WTC11 (cell line): ENCODE measurements at regions not wholly inside any gene's neighbourhood (a gene's known extent, or its start where the extent isn't known, plus 50 kb on each side); places are given as distances from the start of the nearest gene placed in this dataset.

Source experiments
- ATAC-seq: fragments of 200-7000 bp; cut with Tn5 transposase; 2 replicates; pipeline ENCODE4 v1.10.0; 2021; ENCODE audit warnings: mild to moderate bottlenecking, moderate library complexity
- CTCF ChIA-PET: fragments of 300-600 bp; sonication (Branson Sonifier 250); formaldehyde crosslinking; loops from one replicate; lab custom pipeline; 2021; ENCODE audit warnings: antibody characterized with exemption; lab: Charles Lee
- POLR2A ChIA-PET: fragments of 350-600 bp; sonication (Branson Sonifier 250); formaldehyde crosslinking; loops from one replicate; lab custom pipeline; 2021; ENCODE audit warnings: antibody characterized with exemption; lab: Charles Lee
- DNase-seq: peaks from one replicate; pipeline ENCODE4 v3.0.0; 2021; ENCODE audit warnings: low spot score
- H3K27ac Mint-ChIP-seq: 2 replicates; pipeline ENCODE4 v1.8.0; 2021; ENCODE audit warnings: mixed read lengths
- H3K27me3 Mint-ChIP-seq: 2 replicates; pipeline ENCODE4 v1.8.0; 2021; ENCODE audit warnings: low read depth, mild to moderate bottlenecking, moderate library complexity, mixed read lengths
- H3K36me3 Mint-ChIP-seq: 2 replicates; pipeline ENCODE4 v1.8.0; 2021; ENCODE audit warnings: mixed read lengths
- H3K4me1 Mint-ChIP-seq: 2 replicates; pipeline ENCODE4 v1.8.0; 2022; ENCODE audit warnings: mixed read lengths
- H3K4me3 Mint-ChIP-seq: 2 replicates; pipeline ENCODE4 v1.8.0; 2021; ENCODE audit warnings: mild to moderate bottlenecking, moderate library complexity, mixed read lengths
- H3K9me3 Mint-ChIP-seq: 2 replicates; pipeline ENCODE4 v1.8.0; 2021; ENCODE audit warnings: mixed read lengths
- GABPB1 ChIP-seq: sonication (generic); formaldehyde crosslinking; IDR thresholded peaks from 2 replicates; pipeline ENCODE4 v1.8.1; 2023; ENCODE audit warnings: mild to moderate bottlenecking, missing genetic modification reagents
- NFATC4 ChIP-seq: fragments of 250-450 bp; sonication (Bioruptor Pico); IDR thresholded peaks from 2 replicates; pipeline ENCODE4 v1.9.0; 2021; ENCODE audit warnings: mild to moderate bottlenecking
- OVOL2 ChIP-seq: fragments of 250-450 bp; sonication (Bioruptor Pico); IDR thresholded peaks from 2 replicates; pipeline ENCODE4 v1.9.0; 2021; ENCODE audit warnings: mild to moderate bottlenecking, borderline replicate concordance
- RELA ChIP-seq: sonication (generic); formaldehyde crosslinking; IDR thresholded peaks from 2 replicates; pipeline ENCODE4 v1.8.1; 2022; ENCODE audit warnings: missing genetic modification reagents, mild to moderate bottlenecking, borderline replicate concordance
- TEAD1 ChIP-seq: sonication (generic); formaldehyde crosslinking; IDR thresholded peaks from 2 replicates; pipeline ENCODE4 v1.8.0; 2022; ENCODE audit warnings: mild to moderate bottlenecking, missing genetic modification reagents
- ZNF121 ChIP-seq: sonication (generic); formaldehyde crosslinking; IDR thresholded peaks from 2 replicates; pipeline ENCODE4 v1.8.0; 2023; ENCODE audit warnings: missing genetic modification reagents
- ZNF219 ChIP-seq: sonication (generic); formaldehyde crosslinking; IDR thresholded peaks from 2 replicates; pipeline ENCODE4 v1.8.0; 2023; ENCODE audit warnings: missing genetic modification reagents, mild to moderate bottlenecking, borderline replicate concordance
- ZNF317 ChIP-seq: sonication (generic); formaldehyde crosslinking; IDR thresholded peaks from 2 replicates; pipeline ENCODE4 v1.8.1; 2023; ENCODE audit warnings: low read depth, mild to moderate bottlenecking, moderate library complexity, missing genetic modification reagents, borderline replicate concordance
- ZNF671 ChIP-seq: fragments of 250-450 bp; sonication (Bioruptor Pico); IDR thresholded peaks from 2 replicates; pipeline ENCODE4 v1.8.0; 2021; ENCODE audit warnings: mild to moderate bottlenecking
- TF ChIP-seq, protein P1 (sequence below): sonication (generic); formaldehyde crosslinking; IDR thresholded peaks from 2 replicates; pipeline ENCODE4 v1.8.1; 2023; ENCODE audit warnings: mild to moderate bottlenecking, moderate library complexity, missing genetic modification reagents
- TF ChIP-seq, protein P2 (sequence below): sonication (generic); formaldehyde crosslinking; IDR thresholded peaks from 2 replicates; pipeline ENCODE4 v1.8.0; 2022; ENCODE audit warnings: mild to moderate bottlenecking, missing genetic modification reagents
- TF ChIP-seq, protein P3 (sequence below): sonication (generic); formaldehyde crosslinking; IDR thresholded peaks from 2 replicates; pipeline ENCODE4 v1.8.1; 2023; ENCODE audit warnings: mild to moderate bottlenecking, missing genetic modification reagents
- TF ChIP-seq, protein P4 (sequence below): sonication (generic); formaldehyde crosslinking; conservative IDR thresholded peaks from 2 replicates; pipeline ENCODE4 v1.8.1; 2023; ENCODE audit warnings: mild to moderate bottlenecking, low read depth, missing genetic modification reagents, moderate library complexity
- TF ChIP-seq, protein P5 (sequence below): sonication (generic); formaldehyde crosslinking; IDR thresholded peaks from 2 replicates; pipeline ENCODE4 v1.8.0; 2022; ENCODE audit warnings: mild to moderate bottlenecking, missing genetic modification reagents
- TF ChIP-seq, protein P6 (sequence below): sonication (generic); formaldehyde crosslinking; IDR thresholded peaks from 2 replicates; pipeline ENCODE4 v1.8.1; 2023; ENCODE audit warnings: mild to moderate bottlenecking, missing genetic modification reagents, moderate library complexity
- TF ChIP-seq, protein P7 (sequence below): sonication (generic); formaldehyde crosslinking; IDR thresholded peaks from 2 replicates; pipeline ENCODE4 v1.8.1; 2022; ENCODE audit warnings: low read depth, missing genetic modification reagents, borderline replicate concordance
- TF ChIP-seq, protein P8 (sequence below): sonication (generic); formaldehyde crosslinking; IDR thresholded peaks from 2 replicates; pipeline ENCODE4 v1.8.1; 2023; ENCODE audit warnings: mild to moderate bottlenecking, missing genetic modification reagents, moderate library complexity
- TF ChIP-seq, protein P9 (sequence below): sonication (generic); formaldehyde crosslinking; IDR thresholded peaks from 2 replicates; pipeline ENCODE4 v1.8.1; 2022; ENCODE audit warnings: mild to moderate bottlenecking, moderate library complexity, missing genetic modification reagents
- TF ChIP-seq, protein P10 (sequence below): sonication (generic); formaldehyde crosslinking; IDR thresholded peaks from 2 replicates; pipeline ENCODE4 v1.8.1; 2023; ENCODE audit warnings: mild to moderate bottlenecking, missing genetic modification reagents

DNA sequence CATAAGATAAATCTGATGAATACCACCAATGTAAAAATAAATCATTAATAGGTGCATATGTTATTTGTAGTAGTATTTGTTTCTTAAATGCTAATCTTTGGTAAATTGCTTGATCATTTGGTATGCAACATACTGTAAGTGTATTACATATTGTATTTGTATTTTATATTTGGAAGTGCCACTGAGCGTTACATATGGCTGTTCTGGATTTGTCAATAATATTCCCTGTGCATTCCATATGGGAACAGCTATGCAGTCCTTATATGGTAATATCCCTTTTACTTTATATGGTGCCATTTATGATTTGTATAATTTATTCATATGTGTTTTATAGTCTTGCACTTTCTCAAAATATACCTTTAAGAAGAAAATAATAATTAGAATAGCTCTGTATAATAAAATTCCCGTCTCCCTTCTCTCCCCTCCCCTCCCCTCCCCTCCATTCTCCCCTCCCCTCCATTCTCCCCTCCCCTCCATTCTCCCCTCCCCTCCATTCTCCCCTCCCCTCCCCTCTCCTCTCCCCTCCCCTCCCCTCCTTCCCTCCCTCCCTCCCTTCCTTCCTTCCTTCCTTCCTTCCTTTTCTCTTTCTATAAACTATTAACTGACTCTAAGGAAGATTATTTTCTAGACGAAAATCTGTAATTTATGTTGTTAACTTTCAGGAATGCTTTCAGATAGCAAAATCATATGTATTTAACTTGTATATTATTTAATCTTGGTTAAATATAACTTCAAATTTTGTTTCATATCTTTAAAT, 241.4 kb downstream of the CSNK1G3 start:
- no peaks in the 10 kb centered on the region; the same call in none of the 2 replicates for H3K36me3 Mint-ChIP-seq
- H3K4me1 Mint-ChIP-seq: peaks cover 23% of the 10 kb centered on the region
- TF ChIP-seq, protein P1, sequence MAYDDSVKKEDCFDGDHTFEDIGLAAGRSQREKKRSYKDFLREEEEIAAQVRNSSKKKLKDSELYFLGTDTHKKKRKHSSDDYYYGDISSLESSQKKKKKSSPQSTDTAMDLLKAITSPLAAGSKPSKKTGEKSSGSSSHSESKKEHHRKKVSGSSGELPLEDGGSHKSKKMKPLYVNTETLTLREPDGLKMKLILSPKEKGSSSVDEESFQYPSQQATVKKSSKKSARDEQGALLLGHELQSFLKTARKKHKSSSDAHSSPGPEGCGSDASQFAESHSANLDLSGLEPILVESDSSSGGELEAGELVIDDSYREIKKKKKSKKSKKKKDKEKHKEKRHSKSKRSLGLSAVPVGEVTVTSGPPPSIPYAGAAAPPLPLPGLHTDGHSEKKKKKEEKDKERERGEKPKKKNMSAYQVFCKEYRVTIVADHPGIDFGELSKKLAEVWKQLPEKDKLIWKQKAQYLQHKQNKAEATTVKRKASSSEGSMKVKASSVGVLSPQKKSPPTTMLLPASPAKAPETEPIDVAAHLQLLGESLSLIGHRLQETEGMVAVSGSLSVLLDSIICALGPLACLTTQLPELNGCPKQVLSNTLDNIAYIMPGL (CRISPR knock-in tag): no peak
- TF ChIP-seq, protein P2, sequence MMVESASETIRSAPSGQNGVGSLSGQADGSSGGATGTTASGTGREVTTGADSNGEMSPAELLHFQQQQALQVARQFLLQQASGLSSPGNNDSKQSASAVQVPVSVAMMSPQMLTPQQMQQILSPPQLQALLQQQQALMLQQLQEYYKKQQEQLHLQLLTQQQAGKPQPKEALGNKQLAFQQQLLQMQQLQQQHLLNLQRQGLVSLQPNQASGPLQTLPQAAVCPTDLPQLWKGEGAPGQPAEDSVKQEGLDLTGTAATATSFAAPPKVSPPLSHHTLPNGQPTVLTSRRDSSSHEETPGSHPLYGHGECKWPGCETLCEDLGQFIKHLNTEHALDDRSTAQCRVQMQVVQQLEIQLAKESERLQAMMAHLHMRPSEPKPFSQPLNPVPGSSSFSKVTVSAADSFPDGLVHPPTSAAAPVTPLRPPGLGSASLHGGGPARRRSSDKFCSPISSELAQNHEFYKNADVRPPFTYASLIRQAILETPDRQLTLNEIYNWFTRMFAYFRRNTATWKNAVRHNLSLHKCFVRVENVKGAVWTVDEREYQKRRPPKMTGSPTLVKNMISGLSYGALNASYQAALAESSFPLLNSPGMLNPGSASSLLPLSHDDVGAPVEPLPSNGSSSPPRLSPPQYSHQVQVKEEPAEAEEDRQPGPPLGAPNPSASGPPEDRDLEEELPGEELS (CRISPR knock-in tag): no peak
- TF ChIP-seq, protein P3, sequence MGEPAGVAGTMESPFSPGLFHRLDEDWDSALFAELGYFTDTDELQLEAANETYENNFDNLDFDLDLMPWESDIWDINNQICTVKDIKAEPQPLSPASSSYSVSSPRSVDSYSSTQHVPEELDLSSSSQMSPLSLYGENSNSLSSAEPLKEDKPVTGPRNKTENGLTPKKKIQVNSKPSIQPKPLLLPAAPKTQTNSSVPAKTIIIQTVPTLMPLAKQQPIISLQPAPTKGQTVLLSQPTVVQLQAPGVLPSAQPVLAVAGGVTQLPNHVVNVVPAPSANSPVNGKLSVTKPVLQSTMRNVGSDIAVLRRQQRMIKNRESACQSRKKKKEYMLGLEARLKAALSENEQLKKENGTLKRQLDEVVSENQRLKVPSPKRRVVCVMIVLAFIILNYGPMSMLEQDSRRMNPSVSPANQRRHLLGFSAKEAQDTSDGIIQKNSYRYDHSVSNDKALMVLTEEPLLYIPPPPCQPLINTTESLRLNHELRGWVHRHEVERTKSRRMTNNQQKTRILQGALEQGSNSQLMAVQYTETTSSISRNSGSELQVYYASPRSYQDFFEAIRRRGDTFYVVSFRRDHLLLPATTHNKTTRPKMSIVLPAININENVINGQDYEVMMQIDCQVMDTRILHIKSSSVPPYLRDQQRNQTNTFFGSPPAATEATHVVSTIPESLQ (CRISPR knock-in tag): no peak
- no peak for TF ChIP-seq ZNF671 (CRISPR knock-in tag)
- TF ChIP-seq, protein P4, sequence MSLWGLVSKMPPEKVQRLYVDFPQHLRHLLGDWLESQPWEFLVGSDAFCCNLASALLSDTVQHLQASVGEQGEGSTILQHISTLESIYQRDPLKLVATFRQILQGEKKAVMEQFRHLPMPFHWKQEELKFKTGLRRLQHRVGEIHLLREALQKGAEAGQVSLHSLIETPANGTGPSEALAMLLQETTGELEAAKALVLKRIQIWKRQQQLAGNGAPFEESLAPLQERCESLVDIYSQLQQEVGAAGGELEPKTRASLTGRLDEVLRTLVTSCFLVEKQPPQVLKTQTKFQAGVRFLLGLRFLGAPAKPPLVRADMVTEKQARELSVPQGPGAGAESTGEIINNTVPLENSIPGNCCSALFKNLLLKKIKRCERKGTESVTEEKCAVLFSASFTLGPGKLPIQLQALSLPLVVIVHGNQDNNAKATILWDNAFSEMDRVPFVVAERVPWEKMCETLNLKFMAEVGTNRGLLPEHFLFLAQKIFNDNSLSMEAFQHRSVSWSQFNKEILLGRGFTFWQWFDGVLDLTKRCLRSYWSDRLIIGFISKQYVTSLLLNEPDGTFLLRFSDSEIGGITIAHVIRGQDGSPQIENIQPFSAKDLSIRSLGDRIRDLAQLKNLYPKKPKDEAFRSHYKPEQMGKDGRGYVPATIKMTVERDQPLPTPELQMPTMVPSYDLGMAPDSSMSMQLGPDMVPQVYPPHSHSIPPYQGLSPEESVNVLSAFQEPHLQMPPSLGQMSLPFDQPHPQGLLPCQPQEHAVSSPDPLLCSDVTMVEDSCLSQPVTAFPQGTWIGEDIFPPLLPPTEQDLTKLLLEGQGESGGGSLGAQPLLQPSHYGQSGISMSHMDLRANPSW (CRISPR knock-in tag): no peak
- TF ChIP-seq, protein P5, sequence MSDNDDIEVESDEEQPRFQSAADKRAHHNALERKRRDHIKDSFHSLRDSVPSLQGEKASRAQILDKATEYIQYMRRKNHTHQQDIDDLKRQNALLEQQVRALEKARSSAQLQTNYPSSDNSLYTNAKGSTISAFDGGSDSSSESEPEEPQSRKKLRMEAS (CRISPR knock-in tag): no peak
- no peak for TF ChIP-seq ZNF317 (CRISPR knock-in tag)
- TF ChIP-seq TEAD1: no peak
- TF ChIP-seq OVOL2 (CRISPR knock-in tag): no peak
- TF ChIP-seq ZNF219 (CRISPR knock-in tag): no peak
- TF ChIP-seq ZNF121 (CRISPR knock-in tag): no peak
- TF ChIP-seq, protein P6, sequence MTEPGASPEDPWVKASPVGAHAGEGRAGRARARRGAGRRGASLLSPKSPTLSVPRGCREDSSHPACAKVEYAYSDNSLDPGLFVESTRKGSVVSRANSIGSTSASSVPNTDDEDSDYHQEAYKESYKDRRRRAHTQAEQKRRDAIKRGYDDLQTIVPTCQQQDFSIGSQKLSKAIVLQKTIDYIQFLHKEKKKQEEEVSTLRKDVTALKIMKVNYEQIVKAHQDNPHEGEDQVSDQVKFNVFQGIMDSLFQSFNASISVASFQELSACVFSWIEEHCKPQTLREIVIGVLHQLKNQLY (CRISPR knock-in tag): no peak
- ATAC-seq (no peak), DNase-seq (no peak)
- H3K9me3 Mint-ChIP-seq: no peaks in the 10 kb centered on the region
- H3K27ac Mint-ChIP-seq: no peak overlapping the region
- no peaks in the 10 kb centered on the region for H3K27me3 Mint-ChIP-seq
- POLR2A ChIA-PET: no interaction called here
- no peak overlapping the region for H3K4me3 Mint-ChIP-seq
- CTCF ChIA-PET: no interaction called here

DNA sequence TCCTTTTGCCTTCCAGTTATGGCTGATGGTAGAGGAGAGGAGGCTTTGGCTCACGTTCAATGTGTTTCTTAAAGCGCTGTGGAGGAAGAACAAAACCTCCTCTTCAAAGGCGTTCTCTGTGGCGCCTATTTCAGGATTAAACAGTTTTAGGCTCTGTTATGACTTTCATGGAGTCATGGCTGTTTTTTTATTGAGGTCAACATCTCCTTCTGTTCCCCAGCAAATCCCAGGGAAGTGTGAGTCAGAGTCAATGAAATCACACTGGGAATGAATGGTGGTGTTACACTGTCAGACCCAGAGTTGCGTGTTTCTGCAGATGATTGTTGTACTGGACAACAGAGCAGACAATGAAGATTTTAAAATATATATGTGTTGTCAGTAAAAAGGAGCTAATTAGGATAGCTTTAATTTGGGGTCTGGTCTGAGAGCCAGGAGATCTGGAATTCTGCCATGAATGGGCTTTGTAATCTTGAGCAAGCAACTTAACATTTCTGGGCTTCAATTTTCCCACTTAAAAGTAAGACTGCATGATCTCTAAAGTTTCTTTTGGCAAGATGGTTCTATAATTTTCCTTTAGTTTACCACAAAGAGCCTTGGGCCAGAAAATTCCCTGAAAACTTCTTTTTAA, 240.7 kb downstream of the CSNK1G3 start:
- Mint-ChIP-seq H3K9me3 (no peaks in the 10 kb centered on the region), H3K36me3 (no peaks in the 10 kb centered on the region), H3K4me3 (no peak overlapping the region), H3K27me3 (no peaks in the 10 kb centered on the region), H3K27ac (no peak overlapping the region), H3K4me1 (peaks cover 23% of the 10 kb centered on the region)
- POLR2A ChIA-PET: no interaction called here
- no peak for ATAC-seq
- no peak for DNase-seq
- CTCF ChIA-PET: no interaction called here
- TF ChIP-seq, protein P7, sequence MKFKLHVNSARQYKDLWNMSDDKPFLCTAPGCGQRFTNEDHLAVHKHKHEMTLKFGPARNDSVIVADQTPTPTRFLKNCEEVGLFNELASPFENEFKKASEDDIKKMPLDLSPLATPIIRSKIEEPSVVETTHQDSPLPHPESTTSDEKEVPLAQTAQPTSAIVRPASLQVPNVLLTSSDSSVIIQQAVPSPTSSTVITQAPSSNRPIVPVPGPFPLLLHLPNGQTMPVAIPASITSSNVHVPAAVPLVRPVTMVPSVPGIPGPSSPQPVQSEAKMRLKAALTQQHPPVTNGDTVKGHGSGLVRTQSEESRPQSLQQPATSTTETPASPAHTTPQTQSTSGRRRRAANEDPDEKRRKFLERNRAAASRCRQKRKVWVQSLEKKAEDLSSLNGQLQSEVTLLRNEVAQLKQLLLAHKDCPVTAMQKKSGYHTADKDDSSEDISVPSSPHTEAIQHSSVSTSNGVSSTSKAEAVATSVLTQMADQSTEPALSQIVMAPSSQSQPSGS: no peak
- TF ChIP-seq, protein P8, sequence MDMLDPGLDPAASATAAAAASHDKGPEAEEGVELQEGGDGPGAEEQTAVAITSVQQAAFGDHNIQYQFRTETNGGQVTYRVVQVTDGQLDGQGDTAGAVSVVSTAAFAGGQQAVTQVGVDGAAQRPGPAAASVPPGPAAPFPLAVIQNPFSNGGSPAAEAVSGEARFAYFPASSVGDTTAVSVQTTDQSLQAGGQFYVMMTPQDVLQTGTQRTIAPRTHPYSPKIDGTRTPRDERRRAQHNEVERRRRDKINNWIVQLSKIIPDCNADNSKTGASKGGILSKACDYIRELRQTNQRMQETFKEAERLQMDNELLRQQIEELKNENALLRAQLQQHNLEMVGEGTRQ (CRISPR knock-in tag): no peak
- TF ChIP-seq RELA (CRISPR knock-in tag) (no peak), GABPB1 (CRISPR knock-in tag) (no peak), NFATC4 (no peak)
- TF ChIP-seq, protein P9, sequence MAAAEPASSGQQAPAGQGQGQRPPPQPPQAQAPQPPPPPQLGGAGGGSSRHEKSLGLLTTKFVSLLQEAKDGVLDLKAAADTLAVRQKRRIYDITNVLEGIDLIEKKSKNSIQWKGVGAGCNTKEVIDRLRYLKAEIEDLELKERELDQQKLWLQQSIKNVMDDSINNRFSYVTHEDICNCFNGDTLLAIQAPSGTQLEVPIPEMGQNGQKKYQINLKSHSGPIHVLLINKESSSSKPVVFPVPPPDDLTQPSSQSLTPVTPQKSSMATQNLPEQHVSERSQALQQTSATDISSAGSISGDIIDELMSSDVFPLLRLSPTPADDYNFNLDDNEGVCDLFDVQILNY (CRISPR knock-in tag): no peak
- TF ChIP-seq, protein P10, sequence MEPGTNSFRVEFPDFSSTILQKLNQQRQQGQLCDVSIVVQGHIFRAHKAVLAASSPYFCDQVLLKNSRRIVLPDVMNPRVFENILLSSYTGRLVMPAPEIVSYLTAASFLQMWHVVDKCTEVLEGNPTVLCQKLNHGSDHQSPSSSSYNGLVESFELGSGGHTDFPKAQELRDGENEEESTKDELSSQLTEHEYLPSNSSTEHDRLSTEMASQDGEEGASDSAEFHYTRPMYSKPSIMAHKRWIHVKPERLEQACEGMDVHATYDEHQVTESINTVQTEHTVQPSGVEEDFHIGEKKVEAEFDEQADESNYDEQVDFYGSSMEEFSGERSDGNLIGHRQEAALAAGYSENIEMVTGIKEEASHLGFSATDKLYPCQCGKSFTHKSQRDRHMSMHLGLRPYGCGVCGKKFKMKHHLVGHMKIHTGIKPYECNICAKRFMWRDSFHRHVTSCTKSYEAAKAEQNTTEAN (CRISPR knock-in tag): no peak
